NB4 (cell line): ENCODE measurements at regions not wholly inside any gene's neighbourhood (a gene's known extent, or its start where the extent isn't known, plus 50 kb on each side); places are given as distances from the start of the nearest gene placed in this dataset.
A peak's percentile ranks its signal among the peaks of the same experiment; 100 is the strongest.

Experiments used
- DNase-seq: peaks from one replicate; pipeline ENCODE4 v3.0.0; 2010; ENCODE audit warnings: low read depth
- H3K4me3 ChIP-seq: one replicate; pipeline ENCODE4 v1.5.1; 2011; ENCODE audit warnings: mild to moderate bottlenecking, low read depth, low read length, moderate library complexity
- MYC ChIP-seq: IDR thresholded peaks from 2 replicates; pipeline ENCODE4 v1.6.1; 2011; ENCODE audit warnings: low read depth, low read length
- POLR2A ChIP-seq: IDR thresholded peaks from 2 replicates; pipeline ENCODE4 v1.6.1; 2011; ENCODE audit warnings: mild to moderate bottlenecking; ENCODE audit not compliant: insufficient read length; ENCODE audit errors: extremely low read depth
- TF ChIP-seq, protein P1 (sequence below): IDR thresholded peaks from 2 replicates; pipeline ENCODE4 v1.6.1; 2011; ENCODE audit warnings: low read depth, low read length
- TF ChIP-seq, protein P2 (sequence below): IDR thresholded peaks from one replicate; pipeline ENCODE4 v1.5.1; 2012; ENCODE audit warnings: low read depth, low read length

- DNase-seq = peak; percentile 64
- no peak overlapping the region for H3K4me3 ChIP-seq
- TF ChIP-seq MYC = no peak
- TF ChIP-seq POLR2A = no peak
- TF ChIP-seq, protein P1, sequence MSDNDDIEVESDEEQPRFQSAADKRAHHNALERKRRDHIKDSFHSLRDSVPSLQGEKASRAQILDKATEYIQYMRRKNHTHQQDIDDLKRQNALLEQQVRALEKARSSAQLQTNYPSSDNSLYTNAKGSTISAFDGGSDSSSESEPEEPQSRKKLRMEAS = no peak
- TF ChIP-seq, protein P2, sequence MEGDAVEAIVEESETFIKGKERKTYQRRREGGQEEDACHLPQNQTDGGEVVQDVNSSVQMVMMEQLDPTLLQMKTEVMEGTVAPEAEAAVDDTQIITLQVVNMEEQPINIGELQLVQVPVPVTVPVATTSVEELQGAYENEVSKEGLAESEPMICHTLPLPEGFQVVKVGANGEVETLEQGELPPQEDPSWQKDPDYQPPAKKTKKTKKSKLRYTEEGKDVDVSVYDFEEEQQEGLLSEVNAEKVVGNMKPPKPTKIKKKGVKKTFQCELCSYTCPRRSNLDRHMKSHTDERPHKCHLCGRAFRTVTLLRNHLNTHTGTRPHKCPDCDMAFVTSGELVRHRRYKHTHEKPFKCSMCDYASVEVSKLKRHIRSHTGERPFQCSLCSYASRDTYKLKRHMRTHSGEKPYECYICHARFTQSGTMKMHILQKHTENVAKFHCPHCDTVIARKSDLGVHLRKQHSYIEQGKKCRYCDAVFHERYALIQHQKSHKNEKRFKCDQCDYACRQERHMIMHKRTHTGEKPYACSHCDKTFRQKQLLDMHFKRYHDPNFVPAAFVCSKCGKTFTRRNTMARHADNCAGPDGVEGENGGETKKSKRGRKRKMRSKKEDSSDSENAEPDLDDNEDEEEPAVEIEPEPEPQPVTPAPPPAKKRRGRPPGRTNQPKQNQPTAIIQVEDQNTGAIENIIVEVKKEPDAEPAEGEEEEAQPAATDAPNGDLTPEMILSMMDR = no peak
These were observed 71.9 kb upstream of the RREB1 start for GRCh38 chr6:7035837-7036249.

- no peak for TF ChIP-seq POLR2A
- TF ChIP-seq, protein P1 = 0 out of 2 replicates have a peak, but pooled peaks have one; percentile 4
- no peak for TF ChIP-seq MYC
- TF ChIP-seq, protein P2 = no peak
- DNase-seq = peak; percentile 73
- H3K4me3 ChIP-seq = peak overlapping the region; percentile 18
These were observed 66.2 kb upstream of the RREB1 start for GRCh38 chr6:7041511-7042026.

- H3K4me3 ChIP-seq = peak overlapping the region; percentile 18
- peak; percentile 82 for DNase-seq
- TF ChIP-seq MYC (no peak), POLR2A (no peak)
- TF ChIP-seq, protein P1 = no peak
- TF ChIP-seq, protein P2 = no peak
These were observed 65.6 kb upstream of the RREB1 start for GRCh38 chr6:7042056-7042653.

- peak; percentile 39 for DNase-seq
- TF ChIP-seq, protein P2 = no peak
- TF ChIP-seq MYC (no peak), POLR2A (no peak)
- TF ChIP-seq, protein P1 = peak; percentile 63; the same call in 1 of the 2 replicates
- no peak overlapping the region for H3K4me3 ChIP-seq
These were observed 64.9 kb upstream of the RREB1 start for GRCh38 chr6:7042654-7043545.

- TF ChIP-seq, protein P1 = no peak
- TF ChIP-seq POLR2A (no peak), MYC (no peak)
- TF ChIP-seq, protein P2 = no peak
- no peak for DNase-seq
- H3K4me3 ChIP-seq = no peak overlapping the region
These were observed 62.4 kb upstream of the RREB1 start for GRCh38 chr6:7045331-7045730.
